GM21576 (cell line): ENCODE measurements at regions not wholly inside any gene's neighbourhood (a gene's known extent, or its start where the extent isn't known, plus 50 kb on each side); places are given as distances from the start of the nearest gene placed in this dataset.
"Not testable (repeated sequence)": the region's sequence is repeated elsewhere in the genome, so short reads cannot be mapped to it uniquely, and the experiment has no call there.

Source experiments
- ATAC-seq: cut with Tn5 transposase; IDR thresholded peaks from one replicate; pipeline ENCODE4 v1.9.1; 2021; ENCODE audit warnings: mild to moderate bottlenecking, moderate library complexity; ENCODE audit not compliant: unreplicated experiment

GRCh38 chr13:39931505-39931904 lies 276.0 kb downstream of the COG6 start:
- ATAC-seq = no peak

GRCh38 chr13:39932514-39932913 lies 277.1 kb downstream of the COG6 start:
- not testable (repeated sequence) for ATAC-seq

GRCh38 chr13:39935155-39935554 lies 279.7 kb downstream of the COG6 start:
- no peak for ATAC-seq

GRCh38 chr13:39938596-39938995 lies 283.1 kb downstream of the COG6 start:
- no peak for ATAC-seq

- no peak for ATAC-seq
Observed at GRCh38 chr13:39941236-39941635, 285.8 kb downstream of the COG6 start.

- no peak for ATAC-seq
Observed at GRCh38 chr13:39941911-39942551, 286.6 kb downstream of the COG6 start.

GRCh38 chr13:39942552-39943273 lies 287.3 kb downstream of the COG6 start:
- ATAC-seq = peak; percentile 98

- no peak for ATAC-seq
Observed at GRCh38 chr13:39943711-39944110, 288.2 kb downstream of the COG6 start.

GRCh38 chr13:39945226-39945625 lies 289.8 kb downstream of the COG6 start:
- no peak for ATAC-seq

- ATAC-seq = no peak
Observed at GRCh38 chr13:39946769-39947168, 291.3 kb downstream of the COG6 start.

- no peak for ATAC-seq
Observed at GRCh38 chr13:39951301-39951700, 295.8 kb downstream of the COG6 start.

GRCh38 chr13:39952249-39953233 lies 297.1 kb downstream of the COG6 start:
- ATAC-seq = no peak

GRCh38 chr13:39954476-39954875 lies 299.0 kb downstream of the COG6 start:
- no peak for ATAC-seq

GRCh38 chr13:39955560-39955959 lies 300.1 kb downstream of the COG6 start:
- ATAC-seq = peak; percentile 42

GRCh38 chr13:39956036-39956435 lies 300.6 kb downstream of the COG6 start:
- ATAC-seq = peak; percentile 60

GRCh38 chr13:39957868-39958677 lies 302.6 kb downstream of the COG6 start:
- ATAC-seq = no peak

GRCh38 chr13:39959497-39960144 lies 304.2 kb downstream of the COG6 start:
- ATAC-seq = no peak

- ATAC-seq = no peak
Observed at GRCh38 chr13:39960191-39960590, 304.7 kb downstream of the COG6 start.

GRCh38 chr13:39961036-39961435 lies 305.6 kb downstream of the COG6 start:
- ATAC-seq = no peak

- ATAC-seq = no peak
Observed at GRCh38 chr13:39963612-39964011, 308.1 kb downstream of the COG6 start.
